Caco-2 (cell line): ENCODE measurements at regions not wholly inside any gene's neighbourhood (a gene's known extent, or its start where the extent isn't known, plus 50 kb on each side); places are given as distances from the start of the nearest gene placed in this dataset.

Source experiments
- BruUV-seq: library from RNA; stranded (reverse); fragments of 400-500 nt; replicated peaks from 2 replicates; lab custom pipeline; 2021; lab: Mats Ljungman, UMichigan
- CTCF ChIA-PET: fragments of 300-600 bp; sonication (Branson Sonifier 250); formaldehyde crosslinking; loops from one replicate; lab custom pipeline; 2022; ENCODE audit warnings: antibody characterized with exemption; lab: Charles Lee
- POLR2A ChIA-PET: fragments of 300-600 bp; sonication (Branson Sonifier 250); formaldehyde crosslinking; loops from one replicate; lab custom pipeline; 2022; ENCODE audit warnings: antibody characterized with exemption; lab: Charles Lee
- DNase-seq, 2 experiments: peaks; one replicate each; pipeline versions ENCODE4 v3.0.0 to v3.0.0-alpha.2; 2020 to 2022
- H3K27me3 ChIP-seq: replicated peaks from 2 replicates; pipeline ENCODE4 v1.6.0; 2011; ENCODE audit warnings: low read length; ENCODE audit not compliant: control insufficient read depth, insufficient read depth
- H3K36me3 ChIP-seq: 2 replicates; pipeline ENCODE4 v1.5.1; 2011; ENCODE audit warnings: low read length; ENCODE audit not compliant: control insufficient read depth, insufficient read depth
- H3K4me1 ChIP-seq: fragments of 250-450 bp; sonication (Bioruptor Pico); 2 replicates; pipeline ENCODE4 v1.5.1; 2020; ENCODE audit warnings: mild to moderate bottlenecking
- H3K4me3 ChIP-seq: 2 replicates; pipeline ENCODE4 v1.5.1; 2011; ENCODE audit warnings: low read depth, mild to moderate bottlenecking, control low read depth, low read length
- H3K9me3 ChIP-seq: fragments of 250-450 bp; sonication (Bioruptor Pico); 2 replicates; pipeline ENCODE4 v1.5.1; 2020; ENCODE audit warnings: mild to moderate bottlenecking, moderate library complexity
- H3K27ac Mint-ChIP-seq: one replicate; pipeline ENCODE4 v1.8.0; 2022; ENCODE audit warnings: mixed read lengths; ENCODE audit not compliant: unreplicated experiment
- H3K27me3 Mint-ChIP-seq: one replicate; pipeline ENCODE4 v1.8.0; 2022; ENCODE audit warnings: mixed read lengths; ENCODE audit not compliant: insufficient read depth, unreplicated experiment
- H3K36me3 Mint-ChIP-seq: one replicate; pipeline ENCODE4 v1.8.0; 2022; ENCODE audit warnings: mild to moderate bottlenecking, mixed read lengths; ENCODE audit not compliant: insufficient read depth, unreplicated experiment
- H3K4me1 Mint-ChIP-seq: one replicate; pipeline ENCODE4 v1.8.0; 2022; ENCODE audit warnings: low read depth, mixed read lengths; ENCODE audit not compliant: unreplicated experiment
- H3K4me3 Mint-ChIP-seq: one replicate; pipeline ENCODE4 v1.8.0; 2022; ENCODE audit warnings: mild to moderate bottlenecking, moderate library complexity, mixed read lengths; ENCODE audit not compliant: unreplicated experiment
- H3K9me3 Mint-ChIP-seq: one replicate; pipeline ENCODE4 v1.8.0; 2022; ENCODE audit warnings: mixed read lengths; ENCODE audit not compliant: unreplicated experiment
- intact Hi-C: fragments of 100-400 bp; cut with micrococcal nuclease; formaldehyde crosslinking; loops from one replicate; pipeline ENCODE4 v1.10.0; 2022; ENCODE audit not compliant: unreplicated experiment
- TF ChIP-seq, protein P1 (sequence below), 2 experiments: fragments of 200-600 bp in 1 of 2; IDR thresholded peaks; 1 replicate in 1 of 2; 2 replicates in 1 of 2; pipeline versions ENCODE4 v1.5.1 to v1.8.0; 2011 to 2022; ENCODE audit warnings: antibody characterized with exemption in 1 of 2, control low read depth in 1 of 2, inconsistent platforms in 1 of 2, low read depth in 1 of 2, low read length in 1 of 2, mild to moderate bottlenecking in 1 of 2, moderate library complexity in 1 of 2; ENCODE audit not compliant: insufficient read depth in 1 of 2, severe bottlenecking in 1 of 2, unreplicated experiment in 1 of 2

DNA sequence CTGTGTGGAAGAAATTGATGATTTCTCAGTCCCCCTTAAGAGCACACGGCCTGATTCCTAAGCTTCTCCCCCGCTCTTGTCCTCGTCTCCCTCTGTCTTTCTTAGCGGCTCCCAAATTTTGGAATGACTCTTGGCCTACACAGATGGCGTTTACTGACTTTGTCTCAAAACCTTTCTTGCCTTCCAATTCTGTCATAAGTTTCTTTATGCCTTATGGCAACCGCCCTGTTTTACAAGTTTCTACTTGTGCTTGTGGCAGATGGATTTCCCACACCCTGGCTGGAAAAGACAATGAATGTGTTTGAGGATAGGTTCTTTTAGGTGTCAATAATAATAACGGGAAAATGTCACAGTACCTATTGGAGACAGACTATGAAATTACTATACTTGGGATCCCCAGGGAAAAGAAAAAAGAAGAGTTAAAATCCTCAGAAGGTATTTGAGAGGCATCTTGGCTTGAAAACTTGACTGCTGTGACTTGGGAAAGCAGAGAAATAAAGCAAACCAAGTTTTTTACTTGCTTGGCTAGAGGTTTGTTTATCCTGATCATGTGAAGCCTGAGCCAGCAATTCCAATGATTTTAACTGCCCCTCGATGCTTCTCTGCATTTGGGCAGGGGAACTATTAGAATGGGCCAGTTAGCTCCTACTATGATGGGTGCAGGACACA lies 276.4 kb downstream of the HRH4 start:
- ChIA-PET CTCF (no interaction called here), POLR2A (no interaction called here)
- Mint-ChIP-seq H3K36me3 (no peaks in the 10 kb centered on the region), H3K4me3 (no peak overlapping the region), H3K27ac (no peak overlapping the region), H3K27me3 (peaks cover 7% of the 10 kb centered on the region), H3K9me3 (no peaks in the 10 kb centered on the region), H3K4me1 (no peaks in the 10 kb centered on the region)
- TF ChIP-seq, protein P1, sequence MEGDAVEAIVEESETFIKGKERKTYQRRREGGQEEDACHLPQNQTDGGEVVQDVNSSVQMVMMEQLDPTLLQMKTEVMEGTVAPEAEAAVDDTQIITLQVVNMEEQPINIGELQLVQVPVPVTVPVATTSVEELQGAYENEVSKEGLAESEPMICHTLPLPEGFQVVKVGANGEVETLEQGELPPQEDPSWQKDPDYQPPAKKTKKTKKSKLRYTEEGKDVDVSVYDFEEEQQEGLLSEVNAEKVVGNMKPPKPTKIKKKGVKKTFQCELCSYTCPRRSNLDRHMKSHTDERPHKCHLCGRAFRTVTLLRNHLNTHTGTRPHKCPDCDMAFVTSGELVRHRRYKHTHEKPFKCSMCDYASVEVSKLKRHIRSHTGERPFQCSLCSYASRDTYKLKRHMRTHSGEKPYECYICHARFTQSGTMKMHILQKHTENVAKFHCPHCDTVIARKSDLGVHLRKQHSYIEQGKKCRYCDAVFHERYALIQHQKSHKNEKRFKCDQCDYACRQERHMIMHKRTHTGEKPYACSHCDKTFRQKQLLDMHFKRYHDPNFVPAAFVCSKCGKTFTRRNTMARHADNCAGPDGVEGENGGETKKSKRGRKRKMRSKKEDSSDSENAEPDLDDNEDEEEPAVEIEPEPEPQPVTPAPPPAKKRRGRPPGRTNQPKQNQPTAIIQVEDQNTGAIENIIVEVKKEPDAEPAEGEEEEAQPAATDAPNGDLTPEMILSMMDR (IDR thresholded peaks at IDR 0.05; ENCODE audit: insufficient read depth in 1 of 2, low read depth in 1 of 2, low read length in 1 of 2, severe bottlenecking in 1 of 2, unreplicated experiment in 1 of 2) = no peak
- no peaks in the 10 kb centered on the region for H3K9me3 ChIP-seq
- no peaks in the 10 kb centered on the region for H3K36me3 ChIP-seq
- H3K4me1 ChIP-seq = no peaks in the 10 kb centered on the region
- no peak for DNase-seq
- BruUV-seq = no TSS peak
- intact Hi-C loops = no loop called here
- H3K4me3 ChIP-seq = no peak overlapping the region
- H3K27me3 ChIP-seq = no peaks in the 10 kb centered on the region

DNA sequence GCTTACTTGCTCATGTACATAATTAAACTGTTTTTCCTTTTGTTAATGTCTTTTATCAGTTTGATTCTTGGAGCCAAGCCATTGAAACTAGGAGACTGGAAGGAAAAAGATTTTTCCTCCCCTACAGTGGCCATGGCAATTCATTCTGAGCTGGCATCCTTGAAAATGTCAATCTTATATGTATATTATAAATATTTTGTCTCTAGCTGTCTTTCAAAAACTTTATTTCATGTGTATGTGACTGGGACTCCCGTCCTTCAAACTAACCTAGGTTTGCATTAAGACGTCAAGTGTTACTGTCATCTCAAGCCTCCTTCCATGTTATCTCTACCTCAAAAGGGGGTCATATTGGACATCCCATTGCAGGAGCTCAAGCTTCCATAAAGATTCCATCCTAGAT lies 280.4 kb downstream of the HRH4 start:
- CTCF ChIA-PET = no interaction called here
- Mint-ChIP-seq H3K4me3 (no peak overlapping the region), H3K4me1 (no peaks in the 10 kb centered on the region), H3K9me3 (no peaks in the 10 kb centered on the region), H3K27me3 (peaks cover 7% of the 10 kb centered on the region), H3K36me3 (no peaks in the 10 kb centered on the region), H3K27ac (no peak overlapping the region)
- no TSS peak for BruUV-seq
- Histone ChIP-seq H3K4me1 (no peaks in the 10 kb centered on the region), H3K9me3 (no peaks in the 10 kb centered on the region), H3K27me3 (no peaks in the 10 kb centered on the region), H3K4me3 (no peak overlapping the region), H3K36me3 (no peaks in the 10 kb centered on the region)
- no peak for DNase-seq
- POLR2A ChIA-PET = no interaction called here
- TF ChIP-seq, protein P1 (IDR thresholded peaks at IDR 0.05; ENCODE audit: insufficient read depth in 1 of 2, low read depth in 1 of 2, low read length in 1 of 2, severe bottlenecking in 1 of 2, unreplicated experiment in 1 of 2) = no peak
- intact Hi-C loops = no loop called here

DNA sequence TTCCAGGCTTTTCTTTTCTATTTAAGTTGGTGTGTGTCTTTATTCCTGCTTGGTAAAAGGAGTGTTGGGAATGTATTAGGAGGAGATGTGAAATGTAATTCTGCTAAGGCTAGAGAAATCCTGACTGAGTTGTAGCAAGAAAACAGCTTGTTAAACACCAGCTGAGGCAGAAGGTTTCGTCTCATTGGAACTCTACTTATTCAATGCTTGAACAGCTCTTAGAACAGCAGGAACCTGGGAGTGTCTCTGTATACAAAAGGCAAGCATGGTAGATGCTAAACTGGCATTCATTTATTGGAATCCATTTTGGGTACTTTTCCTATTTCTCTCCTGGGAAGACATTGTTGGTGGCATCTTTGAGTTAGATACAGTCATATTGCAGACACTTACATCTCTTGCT lies 280.9 kb downstream of the HRH4 start:
- Mint-ChIP-seq H3K4me1 (no peaks in the 10 kb centered on the region), H3K4me3 (no peak overlapping the region), H3K27me3 (peaks cover 7% of the 10 kb centered on the region), H3K27ac (no peak overlapping the region), H3K9me3 (no peaks in the 10 kb centered on the region), H3K36me3 (no peaks in the 10 kb centered on the region)
- ChIA-PET POLR2A (no interaction called here), CTCF (no interaction called here)
- H3K27me3 ChIP-seq = no peaks in the 10 kb centered on the region
- no peak overlapping the region for H3K4me3 ChIP-seq
- H3K36me3 ChIP-seq = no peaks in the 10 kb centered on the region
- H3K4me1 ChIP-seq = no peaks in the 10 kb centered on the region
- no TSS peak for BruUV-seq
- DNase-seq = no peak
- TF ChIP-seq, protein P1 (IDR thresholded peaks at IDR 0.05; ENCODE audit: insufficient read depth in 1 of 2, low read depth in 1 of 2, low read length in 1 of 2, severe bottlenecking in 1 of 2, unreplicated experiment in 1 of 2) = no peak
- intact Hi-C loops = no loop called here
- H3K9me3 ChIP-seq = no peaks in the 10 kb centered on the region
